ENCODE measurements at regions not wholly inside any gene's neighbourhood (a gene's known extent, or its start where the extent isn't known, plus 50 kb on each side); places are given as distances from the start of the nearest gene placed in this dataset.
"Not testable (repeated sequence)": the region's sequence is repeated elsewhere in the genome, so short reads cannot be mapped to it uniquely, and the experiment has no call there.

DNA sequence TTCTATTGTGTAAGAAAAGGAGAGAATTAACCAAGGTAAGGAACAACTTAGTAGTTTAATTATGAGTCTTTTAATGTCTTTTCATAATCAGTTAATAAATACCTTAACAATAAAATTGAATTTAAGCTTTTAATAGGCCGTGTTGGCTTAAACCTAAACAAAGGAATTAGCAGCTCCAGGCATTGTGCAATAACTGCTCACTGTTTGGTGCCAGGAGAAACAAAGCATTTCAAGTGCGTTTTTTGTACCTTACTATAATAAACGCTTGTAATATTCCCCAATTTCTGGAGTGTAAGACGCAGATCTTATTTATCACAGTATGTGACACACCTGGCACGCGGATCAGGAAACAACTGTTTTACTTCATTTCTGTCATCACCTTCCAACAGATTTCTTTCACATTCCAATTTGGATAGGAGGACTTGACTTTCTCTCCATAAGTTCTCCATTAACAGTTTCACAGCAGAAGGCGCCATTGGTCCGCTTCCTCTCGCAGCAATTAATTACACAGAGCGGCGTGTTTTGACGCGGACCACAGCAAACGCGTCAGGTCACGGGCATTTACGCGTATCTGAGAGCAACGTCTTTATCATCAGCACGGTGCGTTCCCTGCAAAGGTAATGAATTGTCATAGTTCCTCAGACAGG is 335.8 kb upstream of the NT5E start:
- no peak for DNase-seq
- intact Hi-C loops (cut with DNase I), result no loop called here

DNA sequence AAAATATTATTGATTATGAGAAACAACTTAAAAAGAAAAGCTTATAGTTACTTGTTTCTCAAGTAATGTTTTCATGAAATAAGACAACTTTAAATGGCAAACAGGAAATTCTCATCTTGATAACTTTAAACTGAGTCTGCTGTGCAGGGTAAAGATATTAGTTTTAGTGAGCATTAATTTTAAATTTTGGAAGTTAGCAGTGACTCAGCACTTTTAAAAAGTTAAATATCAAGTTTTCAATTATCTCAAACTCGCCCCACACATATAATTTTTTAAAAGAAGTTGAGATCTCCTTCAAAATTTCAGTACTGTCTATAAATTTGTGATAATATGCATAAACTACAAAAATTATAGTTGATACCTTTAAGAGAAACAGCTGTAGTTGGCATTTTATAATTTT is 337.3 kb upstream of the NT5E start:
- no peak for DNase-seq
- intact Hi-C loops (cut with DNase I), result no loop called here

DNA sequence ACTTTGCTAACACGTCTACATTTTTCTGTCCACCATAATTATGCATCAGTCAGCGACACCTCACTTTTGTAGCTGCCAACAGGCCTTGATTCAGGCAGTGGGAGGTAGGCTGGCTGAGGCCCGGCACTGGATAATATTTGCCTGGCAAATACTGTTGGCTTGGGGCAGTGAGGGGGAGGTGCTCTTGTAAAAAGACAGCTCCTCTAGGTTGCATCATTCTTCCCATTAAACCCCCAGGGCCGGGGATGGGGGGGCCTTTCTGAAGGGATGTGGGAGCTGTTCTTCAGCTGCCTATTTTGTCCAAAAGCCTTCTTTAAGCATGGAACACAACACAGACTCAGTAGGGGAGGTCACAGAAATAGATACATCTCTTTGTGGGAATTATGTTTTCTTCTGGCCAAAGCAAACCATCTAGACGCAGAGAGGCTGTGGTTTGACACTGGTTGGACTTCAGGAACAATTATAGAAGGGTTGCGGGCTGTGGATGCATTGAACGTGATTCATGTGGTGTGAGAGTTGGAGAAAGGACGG is 338.3 kb upstream of the NT5E start:
- intact Hi-C loops (cut with DNase I), result no loop called here
- DNase-seq, result no peak

DNA sequence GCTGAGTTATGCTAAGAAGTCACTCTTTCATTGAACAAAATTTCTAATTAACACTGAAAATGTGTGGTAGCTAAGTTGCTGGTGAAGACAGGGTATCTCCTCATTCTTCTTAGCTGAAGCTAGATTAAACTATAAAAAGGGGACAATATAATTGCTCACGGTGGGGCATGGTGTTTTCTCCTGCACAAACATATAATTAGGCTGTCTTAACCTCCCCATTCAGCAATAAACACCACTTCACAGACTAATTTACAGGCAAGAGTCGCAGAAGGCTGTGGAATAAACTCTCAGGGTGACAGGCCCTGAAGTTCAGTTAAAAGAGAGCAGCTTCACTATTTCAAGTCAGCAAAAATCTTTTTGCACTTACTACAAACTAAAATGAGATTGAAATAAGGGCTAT is 338.9 kb upstream of the NT5E start:
- no peak for DNase-seq
- intact Hi-C loops (cut with DNase I), result no loop called here

DNA sequence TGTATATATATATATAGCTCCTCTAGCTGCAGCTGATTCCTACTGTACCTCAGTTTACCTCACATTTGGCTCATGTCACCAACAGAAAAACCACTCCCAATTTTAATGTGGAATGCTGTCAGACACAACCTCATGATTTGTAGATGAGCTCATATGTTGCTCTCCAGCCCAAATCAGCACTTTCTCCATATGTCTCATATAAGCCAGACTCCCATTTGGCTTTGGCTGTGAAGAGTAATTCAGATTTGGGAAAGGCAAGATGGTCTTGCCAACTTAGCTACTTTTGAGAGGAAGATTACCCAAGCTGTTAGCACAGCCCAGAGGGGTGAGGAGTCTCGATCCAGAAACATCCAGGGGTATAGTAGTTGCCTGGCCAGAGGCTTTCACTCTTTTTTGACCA is 342.2 kb upstream of the NT5E start:
- DNase-seq, result no peak
- intact Hi-C loops (cut with DNase I), result no loop called here

DNA sequence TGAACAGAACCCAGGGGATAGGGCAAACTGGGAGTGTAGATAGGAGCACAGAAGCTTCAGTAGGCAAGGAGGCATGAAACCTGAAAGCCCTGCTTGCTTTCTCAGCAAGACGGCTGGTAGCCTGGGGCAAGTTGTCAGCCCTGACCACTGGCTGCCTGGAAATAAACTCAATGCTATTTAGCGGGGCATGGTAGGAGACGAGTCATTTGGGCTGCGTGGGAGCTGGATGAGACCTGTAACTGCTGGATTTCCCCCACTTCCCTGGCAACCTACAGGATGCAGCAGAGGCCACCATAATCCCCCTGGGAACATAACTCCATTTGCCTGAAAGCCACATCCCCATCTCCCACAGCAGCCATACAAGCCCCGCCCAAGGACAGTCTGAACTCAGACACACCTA is 332.6 kb upstream of the TBX18 start:
- intact Hi-C loops (cut with DNase I), result no loop called here
- no peak for DNase-seq

DNA sequence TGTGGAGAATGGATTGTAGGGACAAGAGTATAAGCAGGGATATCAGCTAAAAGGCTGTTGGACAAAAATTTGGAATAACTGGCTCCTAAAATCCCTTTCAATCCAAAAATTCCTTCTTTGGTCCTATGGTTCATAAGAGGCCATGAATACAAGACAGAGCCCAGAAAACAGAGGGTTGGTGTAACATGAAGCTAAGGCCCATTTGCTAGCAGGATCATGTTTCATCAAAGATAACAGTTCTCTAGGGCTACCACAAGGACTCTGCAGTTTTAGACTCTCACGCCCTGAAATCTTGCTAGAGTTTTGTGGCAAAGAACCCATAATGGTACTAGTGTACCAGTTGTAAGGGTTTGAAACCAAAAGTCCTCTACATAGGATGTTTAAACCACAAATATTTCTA is 327.8 kb upstream of the TBX18 start:
- no peak for DNase-seq
- intact Hi-C loops (cut with DNase I), result no loop called here

DNA sequence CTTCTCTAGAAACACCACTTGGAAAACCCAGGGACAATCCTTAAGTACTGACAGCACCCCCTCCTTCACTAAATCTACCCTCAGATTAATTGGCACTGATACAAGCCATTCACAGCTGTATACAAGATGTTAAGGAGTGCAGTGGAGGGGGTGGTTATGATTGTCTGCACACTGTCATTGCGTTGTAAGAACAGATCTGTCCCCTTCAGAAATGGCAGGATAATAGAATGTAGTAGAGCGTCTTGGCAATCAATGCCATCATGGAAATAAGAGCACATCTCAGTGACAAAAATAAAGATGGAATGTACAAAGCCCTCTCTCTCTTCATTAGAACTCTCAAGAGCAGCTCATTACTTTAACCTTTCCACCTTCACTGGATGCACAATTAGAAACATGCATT is 324.9 kb upstream of the TBX18 start:
- DNase-seq, result no peak
- intact Hi-C loops (cut with DNase I), result no loop called here

DNA sequence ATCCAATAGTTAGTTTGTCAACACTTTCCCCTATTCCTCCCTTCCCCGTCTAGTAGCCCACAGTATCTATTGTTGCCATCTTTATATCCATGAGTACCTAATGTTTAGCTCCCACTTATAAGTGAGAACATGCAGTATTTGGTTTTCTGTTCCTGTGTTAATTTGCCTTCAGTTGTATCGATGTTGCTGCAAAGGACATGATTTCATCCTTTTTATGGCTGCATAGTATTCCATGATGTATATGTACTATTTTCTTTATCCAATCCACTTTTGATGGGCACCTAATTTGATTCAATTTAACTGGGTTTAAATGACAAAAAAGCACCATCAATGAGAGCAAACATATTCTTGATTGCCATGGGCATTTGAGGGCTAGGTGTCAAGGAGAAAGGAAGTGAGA is 321.5 kb upstream of the TBX18 start:
- intact Hi-C loops (cut with DNase I), result no loop called here
- no peak for DNase-seq

DNA sequence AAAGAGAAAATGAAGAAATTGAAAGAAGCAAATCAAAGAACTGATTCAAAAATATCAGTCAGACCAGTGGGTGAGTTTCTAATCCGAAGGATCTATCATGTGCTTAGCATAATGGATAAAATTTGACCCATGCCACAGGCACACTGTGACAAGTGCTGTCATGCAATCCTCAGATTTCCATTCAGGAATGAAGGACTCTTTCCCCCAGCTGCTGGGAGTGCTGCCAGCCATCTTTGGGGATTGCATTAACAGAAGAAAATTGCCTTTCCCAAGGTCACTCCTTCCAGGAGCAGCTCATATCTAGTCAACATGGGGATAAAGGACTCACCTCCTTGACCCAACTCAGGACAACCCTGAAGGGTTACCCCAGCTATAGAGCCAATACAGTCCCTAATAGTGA is 316.7 kb upstream of the TBX18 start:
- DNase-seq, result no peak
- intact Hi-C loops (cut with DNase I), result no loop called here

DNA sequence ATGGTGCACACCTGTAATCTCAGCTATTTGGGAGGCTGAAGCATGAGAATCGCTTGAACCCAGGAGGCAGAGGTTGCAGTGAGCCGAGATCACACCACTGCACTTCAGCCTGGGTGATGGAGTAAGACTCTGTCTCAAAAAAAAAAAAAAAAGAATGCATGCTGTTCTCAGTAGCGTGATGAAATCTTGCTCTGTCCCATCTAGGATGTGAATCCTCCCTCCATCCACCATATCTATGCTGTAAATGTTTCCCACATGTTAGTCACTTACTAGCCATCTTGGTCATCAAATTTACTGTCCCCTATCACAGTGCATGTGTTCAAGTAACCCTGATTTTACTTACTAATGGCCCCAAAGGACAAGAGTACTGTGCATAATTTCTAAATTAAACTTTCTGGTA is 315.4 kb upstream of the TBX18 start:
- intact Hi-C loops (cut with DNase I), result no loop called here
- no peak for DNase-seq

DNA sequence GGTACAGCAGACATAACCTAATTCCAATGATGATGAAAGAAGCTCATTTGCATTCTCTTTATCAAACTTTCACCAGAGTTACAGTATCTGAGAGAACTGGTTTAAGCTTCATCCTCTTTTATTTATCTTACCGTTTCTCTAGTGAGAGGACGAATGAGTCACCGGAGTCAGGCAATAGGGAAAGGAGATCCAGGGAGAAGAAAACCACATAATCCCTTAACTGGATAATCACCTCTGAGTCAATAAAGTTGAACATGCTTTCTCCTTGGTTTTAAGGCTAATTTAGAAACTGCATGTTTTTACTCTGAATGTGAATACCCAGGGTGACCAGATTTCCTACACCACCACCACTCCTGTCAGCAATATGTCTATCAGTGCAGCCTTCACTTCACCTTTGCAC is 313.7 kb upstream of the TBX18 start:
- no peak for DNase-seq
- intact Hi-C loops (cut with DNase I), result no loop called here

DNA sequence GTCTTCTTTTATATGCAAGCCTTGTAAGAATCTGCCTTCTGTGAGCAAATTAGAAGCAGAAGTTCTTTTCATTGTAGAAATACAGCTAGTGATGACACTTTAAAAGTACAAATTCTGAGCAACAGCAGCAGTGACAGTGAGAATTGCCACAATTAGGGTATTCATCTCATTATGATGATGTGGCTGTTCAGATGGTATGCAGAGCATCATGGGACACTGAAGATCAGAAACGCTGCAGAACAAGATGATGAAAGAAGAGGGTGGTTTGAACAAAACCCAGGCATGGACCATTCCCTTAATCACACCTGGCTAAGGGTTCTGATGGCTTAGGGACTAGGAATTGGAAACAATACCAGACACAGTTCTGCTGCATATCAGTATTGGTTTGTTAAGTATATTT is 312.7 kb upstream of the TBX18 start:
- intact Hi-C loops (cut with DNase I), result no loop called here

DNA sequence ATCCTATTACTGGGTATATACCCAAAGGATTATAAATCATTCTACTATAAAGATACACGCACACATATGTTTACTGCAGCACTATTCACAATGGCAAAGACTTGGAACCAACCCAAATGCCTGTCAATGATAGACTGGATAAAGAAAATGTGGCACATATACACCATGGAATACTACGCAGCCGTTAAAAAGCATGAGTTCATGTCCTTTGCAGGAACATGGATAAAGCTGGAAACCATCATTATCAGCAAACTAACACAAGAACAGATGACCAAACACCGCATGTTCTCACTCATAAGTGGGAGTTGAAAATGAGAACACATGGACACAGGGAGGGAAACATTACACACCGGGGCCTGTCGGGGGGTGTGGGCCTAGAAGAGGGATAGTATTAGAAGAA is 307.4 kb upstream of the TBX18 start:
- DNase-seq; intact Hi-C loops (cut with DNase I): not testable (repeated sequence)

More for the DNA sequence above, 312.7 kb upstream of the TBX18 start:
- DNase-seq, result no peak

DNA sequence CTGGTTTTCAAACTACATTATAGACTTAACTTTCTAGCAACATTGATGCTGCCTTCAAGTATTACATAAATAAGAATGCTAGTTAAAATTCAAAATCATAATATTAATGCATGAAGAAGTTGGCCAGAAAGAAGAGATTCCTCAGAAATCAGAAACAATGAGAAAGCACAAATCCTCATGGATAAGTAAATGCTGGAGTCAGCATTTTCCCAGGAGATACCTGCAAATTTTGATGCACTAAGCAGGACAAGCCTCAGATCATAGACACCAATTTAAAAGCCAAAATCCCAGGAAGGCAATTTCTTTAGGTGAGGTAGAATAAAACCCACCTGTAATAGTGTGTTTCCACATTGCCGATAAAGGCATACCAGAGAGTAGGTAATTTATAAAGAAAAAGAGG is 305.2 kb upstream of the TBX18 start:
- no peak for DNase-seq
- intact Hi-C loops (cut with DNase I), result no loop called here

DNA sequence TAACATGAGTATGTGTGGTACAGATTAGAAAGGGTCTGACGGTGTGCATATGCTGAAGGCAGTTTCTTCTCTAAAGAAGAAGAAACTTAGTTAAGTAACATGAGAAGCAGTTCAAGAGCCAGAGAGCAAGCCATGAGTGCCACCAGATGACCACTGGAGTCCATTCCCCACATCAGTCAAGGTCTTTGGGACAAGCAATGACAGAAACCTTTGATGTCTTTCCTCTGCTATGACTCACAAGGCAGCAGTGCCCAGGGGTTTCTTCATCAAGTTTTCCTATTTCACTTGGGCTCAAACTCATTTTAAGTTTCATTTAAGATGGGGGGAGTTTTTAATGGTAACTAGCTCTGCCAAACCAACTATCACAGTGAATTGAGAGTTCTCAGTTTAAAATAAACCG is 303.8 kb upstream of the TBX18 start:
- no peak for DNase-seq
- intact Hi-C loops (cut with DNase I), result no loop called here

DNA sequence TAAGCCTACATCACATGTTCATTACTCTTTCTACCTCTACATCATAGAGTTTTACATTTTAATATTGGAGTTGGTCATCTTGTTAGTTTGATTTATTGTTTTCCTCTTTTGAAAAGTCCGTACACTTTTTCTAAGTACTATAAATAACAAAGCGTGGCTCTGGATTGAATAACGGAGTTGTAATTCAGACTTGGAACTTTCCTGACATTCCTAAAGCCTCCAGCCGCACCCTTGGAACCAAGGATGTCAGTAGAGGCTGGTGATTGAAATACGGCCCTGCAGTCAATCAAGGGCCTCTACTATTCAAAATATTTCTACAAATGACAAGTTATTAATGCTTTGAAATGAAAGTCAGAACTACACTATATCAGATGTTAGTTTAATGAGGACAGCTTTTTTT is 301.9 kb upstream of the TBX18 start:
- intact Hi-C loops (cut with DNase I), result no loop called here
- no peak for DNase-seq

DNA sequence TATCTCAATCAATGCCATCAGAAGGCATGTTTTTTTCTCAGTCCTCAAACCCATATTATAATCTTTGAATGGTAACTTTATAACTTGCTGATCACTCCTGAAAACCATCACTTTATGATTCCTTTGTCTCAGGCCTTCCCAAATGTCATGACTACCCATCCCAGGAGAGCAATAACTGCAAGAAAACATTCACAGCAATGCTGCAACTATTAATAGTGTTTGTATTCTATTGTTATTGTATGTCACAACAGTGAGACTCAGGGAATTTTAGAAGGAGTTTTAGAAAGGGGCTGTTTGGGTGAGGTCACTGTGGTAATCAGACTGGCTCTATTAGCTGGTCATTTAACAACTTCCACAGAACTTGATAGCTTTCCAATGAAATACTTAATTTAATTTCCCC is 301.4 kb upstream of the TBX18 start:
- DNase-seq, result no peak
- intact Hi-C loops (cut with DNase I), result no loop called here

DNA sequence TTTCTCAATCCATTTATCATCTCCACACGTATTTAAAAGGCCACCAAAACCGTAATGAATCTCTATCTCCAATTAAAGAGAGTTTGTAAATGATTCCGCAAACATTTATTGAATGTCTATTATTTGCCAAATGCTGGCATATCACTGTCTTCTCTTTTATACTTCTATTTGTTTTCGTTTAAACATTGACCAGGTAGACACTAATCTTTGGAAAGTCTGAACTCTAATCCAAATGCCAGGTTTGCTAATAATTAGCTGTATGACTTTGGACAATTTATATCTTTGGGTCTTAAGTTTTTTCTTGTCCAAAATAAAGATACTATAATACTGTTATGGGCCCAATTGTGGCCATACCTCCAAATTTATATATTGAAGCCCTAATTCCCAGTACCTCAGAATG is 299.2 kb upstream of the TBX18 start:
- no peak for DNase-seq
- intact Hi-C loops (cut with DNase I), result no loop called here

DNA sequence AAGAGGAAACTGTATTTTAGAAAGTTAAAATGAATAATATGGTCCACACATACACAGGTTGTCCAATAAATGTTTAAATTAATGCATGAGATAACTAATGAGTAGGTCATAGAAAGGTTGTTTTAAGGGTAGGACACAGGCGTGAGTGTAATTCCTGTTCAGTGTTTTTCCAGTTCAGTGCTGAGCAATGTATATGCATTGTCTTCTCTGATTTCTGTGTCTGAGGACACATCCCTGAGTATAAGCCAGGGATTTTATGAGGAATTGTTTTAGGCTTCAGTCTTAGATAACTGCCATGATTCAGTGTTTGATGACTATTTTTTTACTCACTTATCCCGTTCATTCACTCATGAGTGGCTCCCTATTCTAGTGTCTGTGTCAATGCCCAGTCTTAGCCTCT is 298.5 kb upstream of the TBX18 start:
- intact Hi-C loops (cut with DNase I), result no loop called here
- DNase-seq, result no peak

DNA sequence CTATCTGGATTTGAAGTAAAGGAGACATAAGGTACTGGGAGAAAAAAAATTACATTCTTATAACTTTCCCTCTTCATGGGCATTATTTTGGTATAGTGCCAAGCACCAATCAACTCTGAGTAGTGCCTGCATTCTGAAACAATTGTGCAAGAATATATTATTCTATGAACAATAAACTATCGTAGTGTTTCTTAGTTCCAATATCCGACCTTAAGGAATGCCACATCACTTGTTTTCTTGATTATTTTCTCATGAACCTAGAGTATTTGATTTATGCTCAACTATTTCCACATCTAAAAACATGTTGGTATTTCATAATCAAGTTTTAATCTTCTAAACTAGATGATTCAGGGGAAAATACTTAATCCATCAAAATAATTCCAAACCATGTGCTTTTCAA is 294.4 kb upstream of the TBX18 start:
- intact Hi-C loops (cut with DNase I), result no loop called here
- no peak for DNase-seq

DNA sequence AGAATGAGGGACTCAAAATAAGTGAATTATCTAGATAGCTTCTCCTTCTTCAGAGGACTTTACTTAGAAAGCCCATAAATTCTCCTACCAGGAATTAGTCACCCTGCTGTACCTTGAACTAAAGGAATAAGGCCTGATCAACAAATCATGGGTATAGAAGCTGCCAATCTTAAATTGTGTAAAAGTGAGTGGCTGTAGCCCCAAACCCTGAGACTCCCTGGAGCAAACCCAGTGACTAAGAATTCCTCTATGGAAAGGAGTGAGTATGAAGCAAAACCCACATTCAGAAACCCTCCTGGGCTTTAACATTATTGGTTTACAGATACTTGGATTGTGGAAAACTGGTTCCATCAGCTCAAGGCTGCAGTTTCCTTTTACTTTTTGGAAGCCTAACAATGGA is 285.8 kb upstream of the TBX18 start:
- no peak for DNase-seq
- intact Hi-C loops (cut with DNase I), result no loop called here

DNA sequence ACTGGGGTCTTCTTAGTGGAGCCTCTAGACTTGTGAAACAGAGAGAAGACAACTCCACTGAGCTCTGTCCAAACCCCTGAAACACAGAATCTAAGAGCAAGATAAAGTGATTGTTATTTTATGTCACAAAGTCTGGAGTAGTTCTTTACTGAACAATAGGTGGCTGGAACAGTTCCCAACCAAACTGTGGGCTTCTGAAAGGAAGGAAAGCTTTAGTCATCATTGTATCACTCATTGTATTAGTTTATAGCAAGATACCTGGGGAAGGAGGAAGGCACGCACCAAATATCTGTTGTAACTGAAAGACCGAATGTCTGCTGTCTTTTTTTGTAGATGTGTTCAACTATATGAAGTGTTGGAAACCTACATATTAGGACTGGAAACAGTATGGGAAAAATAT is 284.9 kb upstream of the TBX18 start:
- intact Hi-C loops (cut with DNase I), result no loop called here
- no peak for DNase-seq
